GM18870 (cell line): ENCODE measurements at regions not wholly inside any gene's neighbourhood (a gene's known extent, or its start where the extent isn't known, plus 50 kb on each side); places are given as distances from the start of the nearest gene placed in this dataset.
"Not testable (repeated sequence)": the region's sequence is repeated elsewhere in the genome, so short reads cannot be mapped to it uniquely, and the experiment has no call there.

Experiments used
- ATAC-seq: cut with Tn5 transposase; IDR thresholded peaks from one replicate; pipeline ENCODE4 v1.9.1; 2021; ENCODE audit warnings: moderate library complexity; ENCODE audit not compliant: unreplicated experiment

DNA sequence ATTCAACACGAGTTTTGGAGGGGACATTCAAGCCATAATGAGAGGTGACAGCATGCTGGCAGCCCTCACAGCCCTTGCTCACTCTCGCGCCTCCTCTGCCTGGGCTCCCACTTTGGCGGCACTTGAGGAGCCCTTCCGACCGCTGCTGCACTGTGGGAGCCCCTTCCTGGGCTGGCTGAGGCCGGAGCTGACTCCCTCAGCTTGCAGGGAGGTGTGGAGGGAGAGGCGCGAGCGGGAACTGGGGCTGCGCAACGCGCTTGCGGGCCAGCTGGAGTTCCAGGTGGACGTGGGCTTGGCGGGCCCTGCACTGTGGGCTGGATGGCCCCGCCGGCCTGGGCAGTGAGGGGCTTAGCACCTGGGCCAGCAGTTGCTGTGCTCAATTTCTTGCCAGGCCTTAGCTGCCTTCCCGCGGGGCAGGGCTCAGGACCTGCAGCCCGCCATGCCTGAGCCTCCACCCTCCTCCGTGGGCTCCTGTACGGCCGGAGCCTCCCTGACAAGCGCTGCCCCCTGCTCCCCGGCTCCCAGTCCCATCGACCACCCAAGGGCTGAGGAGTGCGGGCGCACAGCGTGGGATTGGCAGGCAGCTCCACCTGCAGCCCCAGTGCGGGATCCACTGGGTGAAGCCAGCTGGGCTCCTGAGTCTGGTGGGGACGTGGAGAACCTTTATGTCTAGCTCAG is 123.3 kb downstream of the EFNB1 start:
- not testable (repeated sequence) for ATAC-seq

DNA sequence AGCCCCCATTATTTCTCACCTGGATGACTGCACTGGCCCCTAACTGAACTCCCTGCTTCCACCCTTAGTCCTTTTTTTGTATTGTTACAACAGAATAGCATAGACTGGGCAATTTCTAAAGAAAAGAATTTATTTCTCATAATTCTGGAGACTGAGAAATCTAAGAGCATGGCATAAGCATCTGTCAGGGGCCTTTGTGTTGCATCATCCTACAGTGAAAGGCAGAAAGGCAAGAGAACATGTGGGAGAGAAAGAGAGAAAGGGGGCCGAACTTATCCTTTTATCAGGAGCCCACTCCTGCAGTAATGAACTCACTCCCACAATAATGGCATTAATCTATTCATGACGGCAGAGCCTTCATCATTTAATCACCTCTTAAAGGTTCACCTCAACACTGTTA is 122.1 kb downstream of the EFNB1 start:
- no peak for ATAC-seq

DNA sequence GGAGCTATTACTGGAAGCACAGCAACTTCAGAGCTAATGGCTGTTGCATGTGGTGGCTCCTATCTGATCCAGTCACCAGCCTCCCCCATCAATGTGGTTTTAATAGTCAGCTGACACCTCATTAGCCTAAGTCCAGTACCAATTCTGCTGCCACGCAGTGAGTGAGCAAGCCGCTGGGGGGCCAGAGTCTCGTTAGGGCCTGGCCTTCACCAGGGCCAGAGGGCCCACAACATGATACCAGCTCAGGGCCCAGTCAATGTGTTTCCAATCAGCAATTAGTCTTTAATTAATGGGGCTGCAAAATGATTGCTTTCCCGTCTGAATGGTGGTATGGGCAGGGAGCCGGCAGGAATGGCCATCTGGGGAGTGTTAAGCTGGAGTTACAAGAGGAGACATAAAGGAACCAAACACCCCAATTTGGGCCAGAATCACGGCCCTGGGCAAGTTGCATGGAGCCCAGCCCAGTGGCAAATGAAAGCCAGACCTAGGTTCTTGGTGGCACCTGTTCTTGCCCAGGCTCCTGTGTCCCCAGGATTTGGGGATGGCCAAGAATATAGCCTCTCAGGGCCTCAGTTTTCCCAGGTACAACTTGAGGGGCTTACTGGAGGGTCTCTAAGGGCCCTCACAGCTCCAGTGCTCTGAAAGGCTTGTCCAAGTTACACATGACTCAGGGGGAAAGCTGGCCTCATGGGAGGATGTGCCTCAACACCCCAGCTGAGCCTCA is 119.2 kb downstream of the EFNB1 start:
- ATAC-seq, result no peak

DNA sequence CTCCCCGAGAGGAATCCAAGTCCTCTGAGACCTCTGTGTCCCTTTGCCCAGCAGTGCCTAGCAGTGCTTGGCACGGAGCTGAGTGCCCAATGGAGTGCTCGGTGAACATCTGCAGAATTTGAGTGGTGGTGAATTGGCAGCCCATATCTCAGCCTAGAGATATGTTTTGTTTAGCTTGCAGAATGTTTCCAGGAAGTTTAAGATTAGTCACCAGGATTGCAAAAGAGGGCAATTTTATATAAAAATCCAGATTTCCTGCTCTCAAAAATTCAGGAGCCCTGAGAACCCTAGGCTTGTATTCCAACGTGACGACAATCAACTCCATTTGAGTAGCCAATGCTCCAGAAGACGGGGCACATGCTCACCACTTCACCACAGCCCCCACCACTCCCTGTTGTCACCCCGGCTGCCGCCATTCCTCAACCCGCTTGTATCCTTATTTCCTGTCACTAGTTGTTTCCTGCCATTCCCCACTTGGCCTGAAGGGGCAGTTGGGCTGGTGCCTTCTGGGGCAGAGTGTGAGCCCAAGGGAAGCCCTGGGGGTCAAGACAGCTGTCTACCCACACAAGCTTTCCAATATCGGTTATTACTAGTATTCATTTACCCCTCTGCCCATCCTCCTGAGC is 116.9 kb downstream of the EFNB1 start:
- no peak for ATAC-seq

DNA sequence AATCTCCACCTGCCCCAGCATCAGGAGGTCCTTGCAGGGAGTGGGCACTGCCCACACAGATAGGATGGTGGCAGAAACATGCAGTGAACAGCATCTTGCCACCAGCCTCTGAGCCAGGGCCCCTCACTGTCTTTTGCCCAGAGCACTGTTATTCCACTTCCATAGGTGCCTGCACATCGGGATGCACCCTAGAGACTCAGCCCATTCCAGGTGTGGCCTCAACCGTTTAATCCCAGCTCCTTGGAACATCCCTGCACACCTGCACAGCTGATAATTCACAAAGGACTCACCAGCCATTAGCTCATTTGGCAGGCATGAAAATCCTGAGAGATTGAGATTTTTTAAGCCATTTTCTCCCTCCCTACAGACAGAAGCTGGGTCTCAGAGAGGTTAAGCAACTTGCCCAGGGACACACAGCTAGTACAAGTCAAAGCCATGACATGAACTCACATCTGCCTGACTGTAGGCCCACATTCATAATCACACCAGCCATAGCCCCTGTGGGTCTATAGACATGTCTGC is 116.3 kb downstream of the EFNB1 start:
- ATAC-seq, result no peak

DNA sequence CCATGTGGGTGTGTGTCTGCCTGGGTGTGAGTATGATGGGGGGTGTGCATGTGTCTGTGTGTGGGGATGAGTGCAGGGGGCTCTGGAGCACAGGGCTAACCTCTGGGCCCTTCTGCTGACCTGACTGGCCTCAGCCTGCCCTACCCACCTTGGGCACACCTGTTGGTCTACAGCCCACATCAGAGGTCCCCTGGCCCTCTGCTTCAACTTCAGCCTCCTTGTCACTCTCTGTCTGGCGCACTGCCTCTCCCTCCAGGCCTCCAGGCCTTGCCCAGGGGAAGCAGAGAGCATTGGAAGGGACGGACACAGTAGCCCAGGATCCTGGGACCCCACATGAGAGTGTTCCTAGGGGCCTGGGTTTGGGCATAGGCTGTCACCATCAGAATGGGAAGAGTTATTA is 115.4 kb downstream of the EFNB1 start:
- ATAC-seq, result no peak

DNA sequence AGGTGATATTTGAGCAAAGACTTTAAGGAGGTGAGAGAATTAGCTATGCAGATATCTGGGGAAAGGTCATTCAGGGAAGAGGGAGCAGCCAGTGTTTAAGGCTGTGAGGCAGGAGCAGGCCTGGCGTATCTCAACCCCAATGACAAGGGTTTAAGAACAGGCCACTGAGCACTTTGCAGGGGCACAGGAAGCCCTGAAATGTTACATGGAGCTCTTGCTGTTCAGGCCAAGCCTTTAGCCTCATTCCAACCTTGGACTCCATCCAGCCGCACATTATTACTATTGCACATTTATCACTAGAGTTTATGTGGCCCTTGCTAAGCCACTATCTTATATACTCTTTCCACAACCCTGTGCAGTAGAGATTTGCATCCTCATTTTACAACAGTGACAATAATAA is 114.0 kb downstream of the EFNB1 start:
- ATAC-seq, result no peak

DNA sequence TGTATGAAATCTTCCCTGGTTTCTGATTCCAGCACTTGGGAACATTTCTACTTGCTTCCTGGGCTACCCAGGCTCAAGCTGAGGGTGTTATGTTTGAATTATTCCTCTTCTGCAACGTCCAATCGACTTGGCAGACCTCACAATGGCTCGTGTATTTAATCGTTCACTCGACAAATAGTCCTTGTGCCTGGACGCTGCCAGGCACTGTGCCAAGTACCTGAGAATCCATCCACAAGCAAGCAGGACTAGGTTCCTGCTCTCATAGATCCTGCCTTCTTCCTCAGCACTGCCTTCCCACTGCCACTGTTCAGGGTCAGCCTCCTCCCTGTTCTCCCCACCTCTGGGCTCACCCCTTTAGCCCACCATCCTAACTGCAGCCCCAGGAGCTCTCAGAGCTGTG is 113.3 kb downstream of the EFNB1 start:
- no peak for ATAC-seq

DNA sequence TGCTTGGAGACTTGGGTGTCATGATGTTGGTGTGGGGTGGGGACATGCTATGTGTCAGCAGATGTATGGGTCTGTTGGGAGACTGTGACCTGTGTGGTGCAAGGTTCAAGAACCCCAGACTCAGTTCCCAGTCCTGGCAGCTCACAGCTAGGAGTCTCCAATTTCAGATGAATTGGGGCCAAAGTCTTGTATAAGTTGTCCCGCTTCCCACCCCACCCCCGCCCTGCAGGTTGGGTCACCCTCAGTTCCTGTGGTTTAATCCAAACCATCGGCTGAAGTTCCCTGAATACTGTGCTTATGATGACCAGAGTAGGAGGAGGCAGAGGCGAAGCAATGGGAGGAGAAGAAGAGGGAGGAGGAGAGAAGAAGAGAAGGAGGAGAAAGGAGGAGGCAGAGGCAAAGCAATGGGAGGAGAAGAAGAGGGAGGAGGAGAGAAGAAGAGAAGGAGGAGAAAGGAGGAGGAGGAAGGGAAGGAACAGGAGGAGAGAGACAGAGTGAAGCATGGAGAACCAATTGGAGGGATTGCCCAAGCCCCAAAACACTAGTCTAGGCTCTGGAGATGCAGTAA is 112.6 kb downstream of the EFNB1 start:
- ATAC-seq, result no peak

DNA sequence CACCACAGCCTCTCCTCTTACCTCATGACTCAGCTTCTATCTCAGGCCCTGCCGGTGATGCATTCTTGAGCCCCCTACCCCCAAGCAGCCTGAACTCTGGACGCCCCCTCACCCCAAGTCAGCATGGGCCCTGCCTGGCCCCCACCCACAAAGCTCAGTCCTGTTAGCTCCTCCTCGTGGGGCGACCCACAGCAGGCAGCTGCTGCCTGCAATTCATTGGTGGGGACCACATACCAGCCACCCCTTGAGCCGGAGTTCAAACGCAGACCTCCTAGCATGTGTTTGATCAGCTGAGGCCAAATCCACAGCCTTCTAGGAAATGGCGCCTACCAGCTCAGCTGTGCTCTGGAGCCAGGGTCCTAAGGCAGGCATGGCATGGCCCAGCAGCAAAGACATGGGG is 111.8 kb downstream of the EFNB1 start:
- ATAC-seq, result no peak

DNA sequence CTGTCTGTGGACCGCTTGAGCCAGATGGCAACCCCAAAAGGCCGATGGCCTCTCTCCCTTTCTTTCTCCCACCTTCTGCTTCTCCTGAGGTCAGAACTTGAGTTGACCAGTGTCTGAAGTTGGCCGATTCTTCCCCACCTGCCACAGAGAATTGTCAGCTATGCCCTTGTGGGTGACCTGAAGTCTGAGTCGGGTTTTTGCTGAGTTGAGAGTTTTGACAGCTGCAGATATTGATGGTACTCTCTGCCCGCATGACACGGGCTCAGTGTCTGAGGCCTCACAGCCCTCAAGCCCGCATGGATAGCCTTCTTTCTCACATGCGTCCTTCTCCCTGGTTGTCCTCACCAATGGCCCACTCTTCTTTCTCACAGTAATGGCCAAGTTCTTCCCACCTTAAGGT is 111.0 kb downstream of the EFNB1 start:
- no peak for ATAC-seq

DNA sequence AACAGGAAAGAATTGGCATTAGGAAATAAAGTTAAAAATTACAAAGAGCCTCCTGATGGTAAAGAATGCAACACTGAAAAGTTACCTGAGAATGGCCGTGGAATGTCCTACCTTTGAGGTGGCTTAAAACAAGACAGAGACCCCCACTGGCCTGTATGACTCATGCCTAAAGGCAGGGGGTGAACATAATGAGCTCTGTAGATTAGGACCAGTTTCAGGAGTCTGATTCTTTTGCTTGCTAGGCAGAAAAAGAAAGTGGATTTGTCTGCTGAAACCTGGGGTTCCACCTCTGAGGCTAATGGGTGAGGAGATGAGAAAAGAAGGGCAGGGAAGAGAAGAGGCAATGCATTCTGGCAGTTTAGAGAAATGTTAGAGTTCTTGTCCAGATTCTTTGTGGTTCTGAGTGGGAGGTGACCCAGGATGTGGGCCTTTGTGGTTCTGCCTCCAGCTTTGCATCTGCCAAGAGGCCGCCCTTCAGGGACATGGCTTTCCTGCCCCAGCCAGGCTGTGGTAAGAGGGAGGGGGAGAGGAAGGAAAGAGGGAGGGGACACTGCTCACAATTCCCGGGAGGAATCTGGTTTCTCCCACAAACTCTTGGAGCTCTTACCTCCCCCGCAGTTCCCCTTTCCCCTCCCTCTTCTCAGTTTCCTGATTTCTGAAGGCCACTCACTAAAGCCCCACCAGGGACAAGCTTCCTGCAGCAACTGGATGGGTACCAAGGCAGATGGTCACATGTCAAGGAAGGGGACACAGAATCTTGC is 109.6 kb downstream of the EFNB1 start:
- no peak for ATAC-seq

DNA sequence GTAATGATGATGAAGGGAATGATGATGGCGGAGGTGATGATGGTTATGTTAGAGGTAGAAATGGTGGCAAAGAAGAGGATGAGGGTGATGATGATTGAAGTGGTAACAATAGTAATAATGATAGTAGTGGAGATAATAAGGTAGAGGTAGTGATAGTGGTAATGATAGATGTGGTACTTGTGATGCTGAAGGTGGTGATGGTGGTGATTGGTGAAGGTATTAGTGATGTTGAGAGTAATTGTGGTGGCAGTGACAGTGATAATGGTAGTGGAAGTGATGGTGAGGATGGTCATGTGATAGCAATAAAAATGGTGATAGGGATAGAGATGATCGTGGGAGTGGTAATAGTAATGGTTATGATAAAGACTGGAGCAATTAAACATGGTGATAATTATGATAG is 108.8 kb downstream of the EFNB1 start:
- ATAC-seq, result no peak

DNA sequence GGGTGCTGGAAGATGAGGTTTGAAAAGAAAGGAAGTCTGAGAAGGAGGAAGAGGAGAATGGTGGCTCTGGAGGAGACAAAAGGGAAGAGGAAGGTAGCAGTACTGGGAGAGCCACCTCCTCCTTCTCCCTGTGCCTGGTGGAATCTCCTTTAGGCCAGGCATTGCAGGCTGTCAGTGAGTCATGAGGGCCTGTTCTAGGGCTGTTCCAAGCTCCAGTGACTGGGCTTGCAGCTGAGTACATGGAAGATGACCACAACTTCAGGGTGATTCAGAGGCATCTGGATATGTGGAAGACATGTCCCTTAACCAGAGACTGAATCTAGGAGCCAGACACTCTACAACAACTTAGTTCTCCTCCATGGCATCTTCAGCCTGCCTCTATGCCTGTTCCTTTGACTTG is 107.8 kb downstream of the EFNB1 start:
- ATAC-seq, result no peak

DNA sequence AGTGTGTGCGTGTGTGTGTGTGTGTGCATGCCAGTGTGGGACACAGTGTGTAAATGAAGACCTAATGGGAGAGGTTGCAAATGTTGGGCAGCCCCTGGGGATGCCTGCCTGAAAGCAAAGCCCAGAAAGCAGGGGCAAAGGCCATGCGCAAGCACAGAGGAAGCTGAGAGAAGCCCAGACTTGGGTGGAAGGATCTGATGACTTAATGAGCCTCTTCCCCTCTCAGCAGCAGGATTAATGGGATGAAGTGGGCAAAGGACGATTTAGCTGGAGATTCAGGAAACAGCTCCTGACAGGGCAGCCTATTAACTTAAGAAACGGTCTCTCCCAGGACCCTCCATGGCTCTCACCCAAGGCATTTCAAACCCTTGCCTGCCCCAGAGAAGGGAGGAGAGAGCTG is 107.3 kb downstream of the EFNB1 start:
- no peak for ATAC-seq

DNA sequence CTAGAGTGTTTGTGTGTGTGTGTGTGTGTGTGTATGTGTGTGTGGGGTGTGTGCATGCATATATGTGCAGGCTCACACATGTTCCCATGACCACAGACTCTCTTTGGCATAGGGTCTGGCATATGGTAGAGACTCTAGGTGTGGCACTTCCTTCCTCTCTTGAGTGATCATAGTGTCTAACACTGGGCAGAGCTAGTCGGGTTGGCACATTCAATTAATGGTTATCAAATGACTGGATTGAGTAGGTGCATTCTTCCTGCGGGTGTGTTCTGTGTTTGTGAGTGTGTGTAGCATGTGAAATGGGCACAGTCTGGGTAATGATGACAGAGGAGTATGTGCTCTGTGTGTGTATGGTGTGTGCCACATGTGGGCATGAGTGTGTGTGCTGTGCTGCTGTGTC is 106.5 kb downstream of the EFNB1 start:
- ATAC-seq, result no peak

DNA sequence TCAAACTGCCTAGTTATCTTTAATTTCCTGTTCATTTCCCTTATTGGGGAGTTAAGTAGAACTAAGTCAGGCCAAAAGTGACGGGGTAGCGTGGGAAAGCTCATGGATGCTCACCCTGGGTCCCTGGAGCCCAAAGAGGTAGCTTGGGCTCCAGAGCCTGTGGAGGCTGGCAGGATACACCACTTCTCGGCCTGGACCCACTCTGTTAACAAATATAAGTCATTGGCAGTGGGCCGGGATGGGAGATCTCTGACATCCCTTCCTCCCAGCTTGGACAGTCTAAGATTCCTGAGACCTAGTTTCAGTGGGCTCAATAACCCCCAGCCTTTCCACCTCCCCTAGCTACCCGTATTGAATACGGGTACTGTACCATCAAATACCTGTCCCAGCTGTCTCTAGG is 106.1 kb downstream of the EFNB1 start:
- no peak for ATAC-seq

DNA sequence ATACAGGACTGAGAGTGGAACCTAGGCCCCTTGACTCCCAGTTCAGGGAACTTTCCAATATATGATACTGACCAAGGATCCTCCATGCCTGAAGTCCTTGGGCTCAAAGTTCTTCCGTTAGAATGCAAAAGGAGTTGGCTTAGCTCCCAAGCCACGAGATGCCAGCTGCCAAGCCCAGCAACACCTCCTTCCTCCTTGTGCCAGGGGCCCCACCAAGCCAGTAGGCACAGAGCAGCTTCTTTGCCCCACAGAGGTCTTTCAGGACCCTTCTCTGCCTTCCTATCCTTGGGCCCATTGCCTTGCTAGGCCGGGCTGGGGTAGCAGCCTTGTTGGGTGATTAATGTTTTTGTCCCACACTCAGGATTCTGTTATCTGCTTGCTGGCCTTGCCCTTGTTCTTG is 105.6 kb downstream of the EFNB1 start:
- ATAC-seq, result no peak

DNA sequence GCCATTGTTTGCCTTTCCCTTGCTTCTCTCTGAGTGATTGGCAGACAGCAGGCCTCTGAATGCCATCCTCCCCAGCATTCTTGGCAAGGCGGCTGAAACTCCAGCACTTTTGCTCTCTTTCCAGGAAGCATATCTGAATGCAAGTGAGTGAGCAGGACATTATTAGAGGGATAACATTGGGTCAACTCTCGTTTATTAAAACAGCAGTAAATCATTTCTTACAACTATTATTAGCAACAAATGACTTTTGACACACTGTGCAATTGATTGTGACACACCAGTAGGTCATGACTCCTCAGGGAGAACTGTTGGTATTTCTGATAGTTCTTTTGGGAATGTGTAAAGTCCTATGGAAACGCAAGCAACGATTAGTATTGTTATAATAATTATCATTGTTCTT is 103.8 kb downstream of the EFNB1 start:
- ATAC-seq, result no peak

DNA sequence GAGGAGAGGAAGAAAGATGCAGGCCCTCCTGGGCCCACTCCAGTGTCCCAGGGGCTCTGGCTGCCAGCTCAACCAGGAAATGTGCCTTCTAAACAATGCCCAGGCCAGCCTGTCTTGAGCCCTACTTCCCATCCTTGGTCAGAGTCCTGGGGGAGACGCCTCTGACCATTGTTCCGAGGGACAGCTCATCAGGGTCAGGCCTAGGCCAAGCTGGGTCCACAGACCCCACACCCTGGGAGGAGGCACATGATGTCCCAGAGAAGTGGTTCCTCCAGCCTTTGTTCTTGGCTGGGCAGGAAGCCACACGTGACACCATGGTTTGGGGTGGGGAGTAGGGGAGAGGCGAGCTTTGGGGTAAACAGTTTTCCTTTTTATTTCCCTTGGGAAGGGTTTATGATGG is 102.5 kb downstream of the EFNB1 start:
- ATAC-seq, result no peak
